ENCODE measurements at regions not wholly inside any gene's neighbourhood (a gene's known extent, or its start where the extent isn't known, plus 50 kb on each side); places are given as distances from the start of the nearest gene placed in this dataset.
"Not testable (repeated sequence)": the region's sequence is repeated elsewhere in the genome, so short reads cannot be mapped to it uniquely, and the experiment has no call there.

- Histone ChIP-seq H3K4me1 (ENCODE audit: control extremely low read depth in 1 of 4, control insufficient read depth in 4 of 4, insufficient read depth in 4 of 4, low read length in 3 of 4) (no peaks in the 10 kb centered on the region), H3K27ac (ENCODE audit: insufficient read depth in 1 of 2, low read depth in 1 of 2, low read length in 2 of 2, poor library complexity in 1 of 2, severe bottlenecking in 2 of 2) (no peak overlapping the region), H3K9me3 (ENCODE audit: control extremely low read depth in 1 of 5, control insufficient read depth in 4 of 5, insufficient read depth in 2 of 5, low read depth in 1 of 5, low read length in 4 of 5) (peaks cover 0 to 1% (median 0%) of the 10 kb centered on the region in 5 experiments), H3K27me3 (replicated peaks in 2 of 5; ENCODE audit: control insufficient read depth in 4 of 5, insufficient read depth in 5 of 5, low read length in 4 of 5) (no peaks in the 10 kb centered on the region), H3K4me3 (ENCODE audit: control insufficient read depth in 1 of 7, extremely low read depth in 1 of 7, insufficient read depth in 4 of 7, low read depth in 2 of 7, low read length in 6 of 7) (no peak overlapping the region), H3K36me3 (ENCODE audit: control insufficient read depth in 4 of 4, insufficient read depth in 4 of 4, low read length in 3 of 4) (no peaks in the 10 kb centered on the region)
- no CpG with 5 or more reads among the region's 1 CpG for WGBS (ENCODE audit: insufficient coverage)
- no peak for DNase-seq
- CTCF ChIA-PET = no interaction called here
- POLR2A ChIA-PET = no interaction called here
Measured at GRCh38 chr7:118949031-118949430, 724.5 kb downstream of the ANKRD7 start.

GRCh38 chr7:118956285-118956684 lies 731.8 kb downstream of the ANKRD7 start:
- H3K4me1 ChIP-seq (ENCODE audit: control extremely low read depth in 1 of 4, control insufficient read depth in 4 of 4, insufficient read depth in 4 of 4, low read length in 3 of 4); H3K36me3 ChIP-seq (ENCODE audit: control insufficient read depth in 4 of 4, insufficient read depth in 4 of 4, low read length in 3 of 4); H3K4me3 ChIP-seq (ENCODE audit: control insufficient read depth in 1 of 7, extremely low read depth in 1 of 7, insufficient read depth in 4 of 7, low read depth in 2 of 7, low read length in 6 of 7); H3K9me3 ChIP-seq (ENCODE audit: control extremely low read depth in 1 of 5, control insufficient read depth in 4 of 5, insufficient read depth in 2 of 5, low read depth in 1 of 5, low read length in 4 of 5); DNase-seq; POLR2A ChIA-PET; H3K27me3 ChIP-seq (replicated peaks in 2 of 5; ENCODE audit: control insufficient read depth in 4 of 5, insufficient read depth in 5 of 5, low read length in 4 of 5); CTCF ChIA-PET; H3K27ac ChIP-seq (ENCODE audit: insufficient read depth in 1 of 2, low read depth in 1 of 2, low read length in 2 of 2, poor library complexity in 1 of 2, severe bottlenecking in 2 of 2): not testable (repeated sequence)
- 86% methylated on average over 1 of the region's 2 CpGs for WGBS (ENCODE audit: insufficient coverage)

- POLR2A ChIA-PET = no interaction called here
- Histone ChIP-seq H3K4me3 (ENCODE audit: control insufficient read depth in 1 of 7, extremely low read depth in 1 of 7, insufficient read depth in 4 of 7, low read depth in 2 of 7, low read length in 6 of 7) (no peak overlapping the region), H3K27me3 (replicated peaks in 2 of 5; ENCODE audit: control insufficient read depth in 4 of 5, insufficient read depth in 5 of 5, low read length in 4 of 5) (no peaks in the 10 kb centered on the region), H3K9me3 (ENCODE audit: control extremely low read depth in 1 of 5, control insufficient read depth in 4 of 5, insufficient read depth in 2 of 5, low read depth in 1 of 5, low read length in 4 of 5) (no peaks in the 10 kb centered on the region), H3K27ac (ENCODE audit: insufficient read depth in 1 of 2, low read depth in 1 of 2, low read length in 2 of 2, poor library complexity in 1 of 2, severe bottlenecking in 2 of 2) (no peak overlapping the region), H3K4me1 (ENCODE audit: control extremely low read depth in 1 of 4, control insufficient read depth in 4 of 4, insufficient read depth in 4 of 4, low read length in 3 of 4) (no peaks in the 10 kb centered on the region), H3K36me3 (ENCODE audit: control insufficient read depth in 4 of 4, insufficient read depth in 4 of 4, low read length in 3 of 4) (no peaks in the 10 kb centered on the region)
- WGBS (ENCODE audit: insufficient coverage) = 67% methylated on average over 1 of the region's 1 CpG
- CTCF ChIA-PET = no interaction called here
- no peak for DNase-seq
Measured at GRCh38 chr7:118969370-118969769, 744.9 kb downstream of the ANKRD7 start.

- Histone ChIP-seq H3K4me3 (ENCODE audit: control insufficient read depth in 1 of 7, extremely low read depth in 1 of 7, insufficient read depth in 4 of 7, low read depth in 2 of 7, low read length in 6 of 7) (no peak overlapping the region), H3K4me1 (ENCODE audit: control extremely low read depth in 1 of 4, control insufficient read depth in 4 of 4, insufficient read depth in 4 of 4, low read length in 3 of 4) (no peaks in the 10 kb centered on the region), H3K27me3 (replicated peaks in 2 of 5; ENCODE audit: control insufficient read depth in 4 of 5, insufficient read depth in 5 of 5, low read length in 4 of 5) (no peaks in the 10 kb centered on the region), H3K36me3 (ENCODE audit: control insufficient read depth in 4 of 4, insufficient read depth in 4 of 4, low read length in 3 of 4) (no peaks in the 10 kb centered on the region), H3K27ac (ENCODE audit: insufficient read depth in 1 of 2, low read depth in 1 of 2, low read length in 2 of 2, poor library complexity in 1 of 2, severe bottlenecking in 2 of 2) (no peak overlapping the region), H3K9me3 (ENCODE audit: control extremely low read depth in 1 of 5, control insufficient read depth in 4 of 5, insufficient read depth in 2 of 5, low read depth in 1 of 5, low read length in 4 of 5) (no peaks in the 10 kb centered on the region)
- CTCF ChIA-PET = no interaction called here
- no peak for DNase-seq
- POLR2A ChIA-PET = no interaction called here
- no CpG with 5 or more reads among the region's 1 CpG for WGBS (ENCODE audit: insufficient coverage)
Measured at GRCh38 chr7:118971706-118972105, 747.2 kb downstream of the ANKRD7 start.

GRCh38 chr7:118974836-118975235 lies 750.3 kb downstream of the ANKRD7 start:
- 67% methylated on average over 1 of the region's 1 CpG for WGBS (ENCODE audit: insufficient coverage)
- DNase-seq = no peak
- H3K36me3 ChIP-seq (ENCODE audit: control insufficient read depth in 4 of 4, insufficient read depth in 4 of 4, low read length in 3 of 4) = no peaks in the 10 kb centered on the region
- no peaks in the 10 kb centered on the region for H3K27me3 ChIP-seq (replicated peaks in 2 of 5; ENCODE audit: control insufficient read depth in 4 of 5, insufficient read depth in 5 of 5, low read length in 4 of 5)
- H3K4me3 ChIP-seq (ENCODE audit: control insufficient read depth in 1 of 7, extremely low read depth in 1 of 7, insufficient read depth in 4 of 7, low read depth in 2 of 7, low read length in 6 of 7) = no peak overlapping the region
- no peaks in the 10 kb centered on the region for H3K9me3 ChIP-seq (ENCODE audit: control extremely low read depth in 1 of 5, control insufficient read depth in 4 of 5, insufficient read depth in 2 of 5, low read depth in 1 of 5, low read length in 4 of 5)
- POLR2A ChIA-PET = no interaction called here
- H3K27ac ChIP-seq (ENCODE audit: insufficient read depth in 1 of 2, low read depth in 1 of 2, low read length in 2 of 2, poor library complexity in 1 of 2, severe bottlenecking in 2 of 2) = no peak overlapping the region
- no peaks in the 10 kb centered on the region for H3K4me1 ChIP-seq (ENCODE audit: control extremely low read depth in 1 of 4, control insufficient read depth in 4 of 4, insufficient read depth in 4 of 4, low read length in 3 of 4)
- CTCF ChIA-PET = no interaction called here

- WGBS (ENCODE audit: insufficient coverage) = no CpG with 5 or more reads among the region's 1 CpG
- no peak for DNase-seq
- Histone ChIP-seq H3K27me3 (replicated peaks in 2 of 5; ENCODE audit: control insufficient read depth in 4 of 5, insufficient read depth in 5 of 5, low read length in 4 of 5) (no peaks in the 10 kb centered on the region), H3K4me1 (ENCODE audit: control extremely low read depth in 1 of 4, control insufficient read depth in 4 of 4, insufficient read depth in 4 of 4, low read length in 3 of 4) (no peaks in the 10 kb centered on the region), H3K27ac (ENCODE audit: insufficient read depth in 1 of 2, low read depth in 1 of 2, low read length in 2 of 2, poor library complexity in 1 of 2, severe bottlenecking in 2 of 2) (no peak overlapping the region), H3K36me3 (ENCODE audit: control insufficient read depth in 4 of 4, insufficient read depth in 4 of 4, low read length in 3 of 4) (no peaks in the 10 kb centered on the region), H3K9me3 (ENCODE audit: control extremely low read depth in 1 of 5, control insufficient read depth in 4 of 5, insufficient read depth in 2 of 5, low read depth in 1 of 5, low read length in 4 of 5) (no peaks in the 10 kb centered on the region), H3K4me3 (ENCODE audit: control insufficient read depth in 1 of 7, extremely low read depth in 1 of 7, insufficient read depth in 4 of 7, low read depth in 2 of 7, low read length in 6 of 7) (no peak overlapping the region)
- CTCF ChIA-PET = no interaction called here
- POLR2A ChIA-PET = no interaction called here
Measured at GRCh38 chr7:118995350-118995749, 770.8 kb downstream of the ANKRD7 start.

- H3K4me3 ChIP-seq (ENCODE audit: control insufficient read depth in 1 of 7, extremely low read depth in 1 of 7, insufficient read depth in 4 of 7, low read depth in 2 of 7, low read length in 6 of 7) = no peak overlapping the region
- H3K9me3 ChIP-seq (ENCODE audit: control extremely low read depth in 1 of 5, control insufficient read depth in 4 of 5, insufficient read depth in 2 of 5, low read depth in 1 of 5, low read length in 4 of 5) = no peaks in the 10 kb centered on the region
- H3K36me3 ChIP-seq (ENCODE audit: control insufficient read depth in 4 of 4, insufficient read depth in 4 of 4, low read length in 3 of 4) = no peaks in the 10 kb centered on the region
- ChIA-PET POLR2A (no interaction called here), CTCF (interaction anchor here (0.7 kb wide), 1 partner anchor 54 kb away, joined by 3 read pairs; no protein-coding TSS in a partner anchor)
- no peak overlapping the region for H3K27ac ChIP-seq (ENCODE audit: insufficient read depth in 1 of 2, low read depth in 1 of 2, low read length in 2 of 2, poor library complexity in 1 of 2, severe bottlenecking in 2 of 2)
- no peaks in the 10 kb centered on the region for H3K4me1 ChIP-seq (ENCODE audit: control extremely low read depth in 1 of 4, control insufficient read depth in 4 of 4, insufficient read depth in 4 of 4, low read length in 3 of 4)
- no peaks in the 10 kb centered on the region for H3K27me3 ChIP-seq (replicated peaks in 2 of 5; ENCODE audit: control insufficient read depth in 4 of 5, insufficient read depth in 5 of 5, low read length in 4 of 5)
- no peak for DNase-seq
Measured at GRCh38 chr7:119007236-119007635, 782.7 kb downstream of the ANKRD7 start.

- no peaks in the 10 kb centered on the region for H3K9me3 ChIP-seq (ENCODE audit: control extremely low read depth in 1 of 5, control insufficient read depth in 4 of 5, insufficient read depth in 2 of 5, low read depth in 1 of 5, low read length in 4 of 5)
- no peaks in the 10 kb centered on the region for H3K4me1 ChIP-seq (ENCODE audit: control extremely low read depth in 1 of 4, control insufficient read depth in 4 of 4, insufficient read depth in 4 of 4, low read length in 3 of 4)
- no peak overlapping the region for H3K4me3 ChIP-seq (ENCODE audit: control insufficient read depth in 1 of 7, extremely low read depth in 1 of 7, insufficient read depth in 4 of 7, low read depth in 2 of 7, low read length in 6 of 7)
- WGBS (ENCODE audit: insufficient coverage) = 100% methylated on average over 1 of the region's 1 CpG
- ChIA-PET POLR2A (no interaction called here), CTCF (no interaction called here)
- DNase-seq = no peak
- H3K27ac ChIP-seq (ENCODE audit: insufficient read depth in 1 of 2, low read depth in 1 of 2, low read length in 2 of 2, poor library complexity in 1 of 2, severe bottlenecking in 2 of 2) = no peak overlapping the region
- H3K27me3 ChIP-seq (replicated peaks in 2 of 5; ENCODE audit: control insufficient read depth in 4 of 5, insufficient read depth in 5 of 5, low read length in 4 of 5) = no peaks in the 10 kb centered on the region
- no peaks in the 10 kb centered on the region for H3K36me3 ChIP-seq (ENCODE audit: control insufficient read depth in 4 of 4, insufficient read depth in 4 of 4, low read length in 3 of 4)
Measured at GRCh38 chr7:119010635-119011034, 786.1 kb downstream of the ANKRD7 start.
